ENCODE measurements at regions not wholly inside any gene's neighbourhood (a gene's known extent, or its start where the extent isn't known, plus 50 kb on each side); places are given as distances from the start of the nearest gene placed in this dataset.

- no peak for TF ChIP-seq CTCF (conservative IDR thresholded peaks at IDR 0.05)
- H3K9me3 ChIP-seq (ENCODE audit: control insufficient read depth, low read length): no peaks in the 10 kb centered on the region
- H3K4me3 ChIP-seq (ENCODE audit: low read length): no peak overlapping the region
- no peak overlapping the region for H3K4me3 Mint-ChIP-seq
- H3K36me3 Mint-ChIP-seq (ENCODE audit: low read depth): no peaks in the 10 kb centered on the region
- H3K27ac Mint-ChIP-seq: no peak overlapping the region
- H3K27me3 ChIP-seq (ENCODE audit: control insufficient read depth, insufficient read depth, low read length, poor library complexity, severe bottlenecking): no peaks in the 10 kb centered on the region
- H3K4me1 ChIP-seq (ENCODE audit: control insufficient read depth, insufficient read depth, low read length): no peaks in the 10 kb centered on the region
- WGBS, 2 experiments (ENCODE audit: insufficient coverage in 1 of 2, insufficient read length in 1 of 2): 83 to 86% methylated on average over 7 to 15 of the region's 15 CpGs
- DNase-seq: no peak
- H3K27ac ChIP-seq (ENCODE audit: low read depth, low read length): no peak overlapping the region
- peaks cover 18% of the 10 kb centered on the region for H3K27me3 Mint-ChIP-seq (ENCODE audit: insufficient read depth)
- H3K4me1 Mint-ChIP-seq: no peaks in the 10 kb centered on the region
- H3K9ac ChIP-seq (ENCODE audit: extremely low read depth, low read length, poor library complexity, severe bottlenecking): no peak overlapping the region
- no peaks in the 10 kb centered on the region for H3K36me3 ChIP-seq (ENCODE audit: control insufficient read depth, insufficient read depth, low read length)
- no peaks in the 10 kb centered on the region for H3K9me3 Mint-ChIP-seq
These were observed 77.8 kb upstream of the BHLHE23 start for GRCh38 chr20:63084563-63084927.

GRCh38 chr20:63083831-63084562 is 77.2 kb upstream of the BHLHE23 start:
- H3K4me3 ChIP-seq (ENCODE audit: low read length): no peak overlapping the region
- H3K36me3 Mint-ChIP-seq (ENCODE audit: low read depth): no peaks in the 10 kb centered on the region
- H3K9me3 ChIP-seq (ENCODE audit: control insufficient read depth, low read length): no peaks in the 10 kb centered on the region
- 82 to 86% methylated on average over 15 to 34 of the region's 34 CpGs for WGBS, 2 experiments (ENCODE audit: insufficient coverage in 1 of 2, insufficient read length in 1 of 2)
- H3K4me1 Mint-ChIP-seq: no peaks in the 10 kb centered on the region
- no peaks in the 10 kb centered on the region for H3K27me3 ChIP-seq (ENCODE audit: control insufficient read depth, insufficient read depth, low read length, poor library complexity, severe bottlenecking)
- no peak overlapping the region for H3K4me3 Mint-ChIP-seq
- H3K4me1 ChIP-seq (ENCODE audit: control insufficient read depth, insufficient read depth, low read length): no peaks in the 10 kb centered on the region
- no peaks in the 10 kb centered on the region for H3K9me3 Mint-ChIP-seq
- H3K9ac ChIP-seq (ENCODE audit: extremely low read depth, low read length, poor library complexity, severe bottlenecking): no peak overlapping the region
- TF ChIP-seq CTCF (conservative IDR thresholded peaks at IDR 0.05): no peak
- peaks cover 21% of the 10 kb centered on the region for H3K27me3 Mint-ChIP-seq (ENCODE audit: insufficient read depth)
- no peaks in the 10 kb centered on the region for H3K36me3 ChIP-seq (ENCODE audit: control insufficient read depth, insufficient read depth, low read length)
- H3K27ac Mint-ChIP-seq: no peak overlapping the region
- no peak overlapping the region for H3K27ac ChIP-seq (ENCODE audit: low read depth, low read length)
- no peak for DNase-seq

- Histone ChIP-seq H3K27me3 (ENCODE audit: control insufficient read depth, insufficient read depth, low read length, poor library complexity, severe bottlenecking) (peaks cover 6% of the 10 kb centered on the region), H3K36me3 (ENCODE audit: control insufficient read depth, insufficient read depth, low read length) (no peaks in the 10 kb centered on the region), H3K4me3 (ENCODE audit: low read length) (no peak overlapping the region), H3K27ac (ENCODE audit: low read depth, low read length) (no peak overlapping the region), H3K4me1 (ENCODE audit: control insufficient read depth, insufficient read depth, low read length) (no peaks in the 10 kb centered on the region), H3K9me3 (ENCODE audit: control insufficient read depth, low read length) (no peaks in the 10 kb centered on the region), H3K9ac (ENCODE audit: extremely low read depth, low read length, poor library complexity, severe bottlenecking) (no peak overlapping the region)
- Mint-ChIP-seq H3K9me3 (peaks cover 6% of the 10 kb centered on the region), H3K36me3 (ENCODE audit: low read depth) (no peaks in the 10 kb centered on the region), H3K4me1 (no peaks in the 10 kb centered on the region), H3K27ac (no peak overlapping the region), H3K4me3 (no peak overlapping the region), H3K27me3 (ENCODE audit: insufficient read depth) (peaks cover 21% of the 10 kb centered on the region)
- WGBS, 2 experiments (ENCODE audit: insufficient coverage in 1 of 2, insufficient read length in 1 of 2): 80 to 88% methylated on average over 19 to 23 of the region's 23 CpGs
- TF ChIP-seq CTCF (conservative IDR thresholded peaks at IDR 0.05): no peak
- DNase-seq: no peak
These were observed 76.4 kb upstream of the BHLHE23 start for GRCh38 chr20:63082939-63083735.
